Liver (tissue), 3 donors: ENCODE measurements at regions not wholly inside any gene's neighbourhood (a gene's known extent, or its start where the extent isn't known, plus 50 kb on each side); places are given as distances from the start of the nearest gene placed in this dataset.

Source experiments
- EGR1 ChIP-seq, 2 donors: IDR thresholded peaks; 2 replicates each; pipeline ENCODE4 v1.6.1; 2016 to 2018; ENCODE audit warnings: antibody characterized with exemption in 2 of 2, low read depth in 2 of 2
- GABPA ChIP-seq, 2 donors: IDR thresholded peaks in 1 of 2; conservative IDR thresholded peaks in 1 of 2; 2 replicates each; pipeline ENCODE4 v1.6.1; 2016; ENCODE audit warnings: antibody characterized with exemption in 2 of 2, mild to moderate bottlenecking in 1 of 2, moderate library complexity in 1 of 2
- HNF4A ChIP-seq, 2 donors: conservative IDR thresholded peaks; 2 replicates each; pipeline ENCODE4 v1.6.1; 2016; ENCODE audit warnings: antibody characterized with exemption in 2 of 2, mild to moderate bottlenecking in 2 of 2
- JUND ChIP-seq, 2 donors: IDR thresholded peaks; 2 replicates each; pipeline ENCODE4 v1.6.1; 2016; ENCODE audit warnings: antibody characterized with exemption in 2 of 2
- RAD21 ChIP-seq, 2 donors: IDR thresholded peaks; 2 replicates each; pipeline ENCODE4 v1.6.1; 2016; ENCODE audit warnings: antibody characterized with exemption in 2 of 2, mild to moderate bottlenecking in 2 of 2
- SP1 ChIP-seq: IDR thresholded peaks from 2 replicates; pipeline ENCODE4 v1.6.1; 2018; ENCODE audit warnings: antibody characterized with exemption, mild to moderate bottlenecking
- TAF1 ChIP-seq: conservative IDR thresholded peaks from 2 replicates; pipeline ENCODE4 v1.6.1; 2016; ENCODE audit warnings: antibody characterized with exemption, mild to moderate bottlenecking
- YY1 ChIP-seq: IDR thresholded peaks from 2 replicates; pipeline ENCODE4 v1.6.1; 2016; ENCODE audit warnings: antibody characterized with exemption, mild to moderate bottlenecking
- TF ChIP-seq, protein P1 (sequence below): fragments of 150-350 bp; IDR thresholded peaks from 2 replicates; pipeline ENCODE4 v1.5.1; 2017; ENCODE audit warnings: improper control_type of control experiment, low read depth, low read length; ENCODE audit not compliant: missing input control
- TF ChIP-seq, protein P2 (sequence below): IDR thresholded peaks from 2 replicates; pipeline ENCODE4 v1.6.1; 2016; ENCODE audit warnings: antibody characterized with exemption
- TF ChIP-seq, protein P3 (sequence below): IDR thresholded peaks from 2 replicates; pipeline ENCODE4 v1.6.1; 2016; ENCODE audit warnings: antibody characterized with exemption
- TF ChIP-seq, protein P4 (sequence below): IDR thresholded peaks from 2 replicates; pipeline ENCODE4 v1.6.1; 2016; ENCODE audit warnings: antibody characterized with exemption, mild to moderate bottlenecking
- TF ChIP-seq, protein P5 (sequence below): IDR thresholded peaks from 2 replicates; pipeline ENCODE4 v1.6.1; 2016; ENCODE audit warnings: antibody characterized with exemption
- donor health status: healthy.
- donor health status: healthy.

DNA sequence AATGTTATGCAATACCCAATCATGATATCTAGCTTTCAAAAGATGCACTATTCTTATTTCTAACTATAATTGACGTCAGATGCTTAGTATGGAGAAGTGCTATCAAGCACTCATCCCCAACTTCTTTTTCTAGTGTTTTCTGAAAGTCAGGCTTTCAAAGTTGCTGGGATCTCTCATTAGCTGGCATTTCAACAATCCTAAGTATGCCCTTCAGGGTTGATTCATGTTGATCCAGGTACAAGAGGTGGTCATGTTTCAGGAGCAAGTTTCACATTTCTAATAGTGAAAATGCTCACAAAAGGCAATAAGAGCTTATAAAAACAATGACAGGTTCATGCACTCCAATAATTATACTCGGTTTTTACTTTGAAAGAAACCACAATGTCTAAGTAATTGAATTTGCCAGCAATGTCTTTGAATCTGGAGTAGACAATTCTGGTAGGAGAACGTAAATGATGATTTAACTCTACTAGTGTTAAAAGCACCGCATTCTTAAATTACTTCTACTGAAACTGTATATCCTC, 193.7 kb upstream of the KHDRBS2 start:
- TF ChIP-seq, protein P1, sequence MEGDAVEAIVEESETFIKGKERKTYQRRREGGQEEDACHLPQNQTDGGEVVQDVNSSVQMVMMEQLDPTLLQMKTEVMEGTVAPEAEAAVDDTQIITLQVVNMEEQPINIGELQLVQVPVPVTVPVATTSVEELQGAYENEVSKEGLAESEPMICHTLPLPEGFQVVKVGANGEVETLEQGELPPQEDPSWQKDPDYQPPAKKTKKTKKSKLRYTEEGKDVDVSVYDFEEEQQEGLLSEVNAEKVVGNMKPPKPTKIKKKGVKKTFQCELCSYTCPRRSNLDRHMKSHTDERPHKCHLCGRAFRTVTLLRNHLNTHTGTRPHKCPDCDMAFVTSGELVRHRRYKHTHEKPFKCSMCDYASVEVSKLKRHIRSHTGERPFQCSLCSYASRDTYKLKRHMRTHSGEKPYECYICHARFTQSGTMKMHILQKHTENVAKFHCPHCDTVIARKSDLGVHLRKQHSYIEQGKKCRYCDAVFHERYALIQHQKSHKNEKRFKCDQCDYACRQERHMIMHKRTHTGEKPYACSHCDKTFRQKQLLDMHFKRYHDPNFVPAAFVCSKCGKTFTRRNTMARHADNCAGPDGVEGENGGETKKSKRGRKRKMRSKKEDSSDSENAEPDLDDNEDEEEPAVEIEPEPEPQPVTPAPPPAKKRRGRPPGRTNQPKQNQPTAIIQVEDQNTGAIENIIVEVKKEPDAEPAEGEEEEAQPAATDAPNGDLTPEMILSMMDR = no peak
- TF ChIP-seq, protein P2, sequence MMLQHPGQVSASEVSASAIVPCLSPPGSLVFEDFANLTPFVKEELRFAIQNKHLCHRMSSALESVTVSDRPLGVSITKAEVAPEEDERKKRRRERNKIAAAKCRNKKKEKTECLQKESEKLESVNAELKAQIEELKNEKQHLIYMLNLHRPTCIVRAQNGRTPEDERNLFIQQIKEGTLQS = no peak
- TF ChIP-seq SP1 (no peak), TAF1 (no peak), HNF4A (conservative IDR thresholded peaks at IDR 0.05) (no peak), YY1 (no peak), EGR1 (IDR thresholded peaks at IDR 0.05; ENCODE audit: low read depth in 2 of 2) (no peak), RAD21 (IDR thresholded peaks at IDR 0.05) (no peak), GABPA (IDR thresholded peaks at IDR 0.05 in 1 of 2, conservative IDR thresholded peaks at IDR 0.05 in 1 of 2) (no peak), JUND (IDR thresholded peaks at IDR 0.05) (no peak)
- TF ChIP-seq, protein P3, sequence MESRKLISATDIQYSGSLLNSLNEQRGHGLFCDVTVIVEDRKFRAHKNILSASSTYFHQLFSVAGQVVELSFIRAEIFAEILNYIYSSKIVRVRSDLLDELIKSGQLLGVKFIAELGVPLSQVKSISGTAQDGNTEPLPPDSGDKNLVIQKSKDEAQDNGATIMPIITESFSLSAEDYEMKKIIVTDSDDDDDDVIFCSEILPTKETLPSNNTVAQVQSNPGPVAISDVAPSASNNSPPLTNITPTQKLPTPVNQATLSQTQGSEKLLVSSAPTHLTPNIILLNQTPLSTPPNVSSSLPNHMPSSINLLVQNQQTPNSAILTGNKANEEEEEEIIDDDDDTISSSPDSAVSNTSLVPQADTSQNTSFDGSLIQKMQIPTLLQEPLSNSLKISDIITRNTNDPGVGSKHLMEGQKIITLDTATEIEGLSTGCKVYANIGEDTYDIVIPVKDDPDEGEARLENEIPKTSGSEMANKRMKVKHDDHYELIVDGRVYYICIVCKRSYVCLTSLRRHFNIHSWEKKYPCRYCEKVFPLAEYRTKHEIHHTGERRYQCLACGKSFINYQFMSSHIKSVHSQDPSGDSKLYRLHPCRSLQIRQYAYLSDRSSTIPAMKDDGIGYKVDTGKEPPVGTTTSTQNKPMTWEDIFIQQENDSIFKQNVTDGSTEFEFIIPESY = no peak
- TF ChIP-seq, protein P4, sequence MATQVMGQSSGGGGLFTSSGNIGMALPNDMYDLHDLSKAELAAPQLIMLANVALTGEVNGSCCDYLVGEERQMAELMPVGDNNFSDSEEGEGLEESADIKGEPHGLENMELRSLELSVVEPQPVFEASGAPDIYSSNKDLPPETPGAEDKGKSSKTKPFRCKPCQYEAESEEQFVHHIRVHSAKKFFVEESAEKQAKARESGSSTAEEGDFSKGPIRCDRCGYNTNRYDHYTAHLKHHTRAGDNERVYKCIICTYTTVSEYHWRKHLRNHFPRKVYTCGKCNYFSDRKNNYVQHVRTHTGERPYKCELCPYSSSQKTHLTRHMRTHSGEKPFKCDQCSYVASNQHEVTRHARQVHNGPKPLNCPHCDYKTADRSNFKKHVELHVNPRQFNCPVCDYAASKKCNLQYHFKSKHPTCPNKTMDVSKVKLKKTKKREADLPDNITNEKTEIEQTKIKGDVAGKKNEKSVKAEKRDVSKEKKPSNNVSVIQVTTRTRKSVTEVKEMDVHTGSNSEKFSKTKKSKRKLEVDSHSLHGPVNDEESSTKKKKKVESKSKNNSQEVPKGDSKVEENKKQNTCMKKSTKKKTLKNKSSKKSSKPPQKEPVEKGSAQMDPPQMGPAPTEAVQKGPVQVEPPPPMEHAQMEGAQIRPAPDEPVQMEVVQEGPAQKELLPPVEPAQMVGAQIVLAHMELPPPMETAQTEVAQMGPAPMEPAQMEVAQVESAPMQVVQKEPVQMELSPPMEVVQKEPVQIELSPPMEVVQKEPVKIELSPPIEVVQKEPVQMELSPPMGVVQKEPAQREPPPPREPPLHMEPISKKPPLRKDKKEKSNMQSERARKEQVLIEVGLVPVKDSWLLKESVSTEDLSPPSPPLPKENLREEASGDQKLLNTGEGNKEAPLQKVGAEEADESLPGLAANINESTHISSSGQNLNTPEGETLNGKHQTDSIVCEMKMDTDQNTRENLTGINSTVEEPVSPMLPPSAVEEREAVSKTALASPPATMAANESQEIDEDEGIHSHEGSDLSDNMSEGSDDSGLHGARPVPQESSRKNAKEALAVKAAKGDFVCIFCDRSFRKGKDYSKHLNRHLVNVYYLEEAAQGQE = no peak
- TF ChIP-seq, protein P5, sequence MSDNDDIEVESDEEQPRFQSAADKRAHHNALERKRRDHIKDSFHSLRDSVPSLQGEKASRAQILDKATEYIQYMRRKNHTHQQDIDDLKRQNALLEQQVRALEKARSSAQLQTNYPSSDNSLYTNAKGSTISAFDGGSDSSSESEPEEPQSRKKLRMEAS = no peak
